K562 (cell line): ENCODE measurements at regions not wholly inside any gene's neighbourhood (a gene's known extent, or its start where the extent isn't known, plus 50 kb on each side); places are given as distances from the start of the nearest gene placed in this dataset.

ENCODE experiments used
- ATAC-seq: fragments of 200-7000 bp; cut with Tn5 transposase; 3 replicates; pipeline ENCODE4 v1.9.1; 2020; ENCODE audit warnings: moderate library complexity
- BruUV-seq: library from RNA; stranded (reverse); fragments of 400-500 nt; replicated peaks from 2 replicates; lab custom pipeline; 2021; lab: Mats Ljungman, UMichigan
- CTCF ChIA-PET: fragments of 300-600 bp; formaldehyde crosslinking; extraction: SDS; loops from one replicate; lab custom pipeline; 2021; ENCODE audit warnings: low intra/inter-chr PET ratio; lab: Yijun Ruan, JAX
- POLR2A ChIA-PET: fragments of 300-600, 350-650 bp; sonication (Branson Sonifier 250); formaldehyde crosslinking; extraction: SDS; loops from one replicate; lab custom pipeline; 2021; ENCODE audit warnings: antibody characterized with exemption, inconsistent platforms; lab: Yijun Ruan, JAX
- DNase-seq, 4 experiments: peaks; one replicate each; pipeline versions ENCODE4 v3.0.0 to v3.0.0-alpha.2; 2011 to 2018; ENCODE audit warnings: low spot score in 3 of 4, mixed read lengths in 3 of 4; ENCODE audit errors: extremely low read depth in 1 of 4
- FAIRE-seq: peaks from 2 replicates; lab custom pipeline; 2011; peaks lifted over from hg19 to GRCh38; lab: Jason Lieb, UNC
- H2AFZ ChIP-seq: 2 replicates; pipeline ENCODE4 v1.6.0; 2011; ENCODE audit warnings: low read depth, low read length, control low read depth, inconsistent platforms
- H3K27ac ChIP-seq: fragments of 200-600 bp; 3 replicates; pipeline ENCODE4 v1.8.0; 2011; ENCODE audit warnings: low read depth, mild to moderate bottlenecking, control low read depth, inconsistent platforms, low read length, moderate library complexity, mixed read lengths; ENCODE audit errors: extremely low read depth
- H3K27me3 ChIP-seq, 2 experiments: fragments of 300-600 bp in 1 of 2; 2 replicates in 1 of 2; 3 replicates in 1 of 2; pipeline versions ENCODE4 v1.6.0 to v1.8.0; 2011; ENCODE audit warnings: inconsistent platforms in 2 of 2, low read length in 2 of 2, mild to moderate bottlenecking in 1 of 2, mixed read lengths in 1 of 2, moderate library complexity in 1 of 2; ENCODE audit not compliant: control insufficient read depth in 2 of 2, insufficient read depth in 2 of 2
- H3K36me3 ChIP-seq: fragments of 300-600 bp; 3 replicates; pipeline ENCODE4 v1.8.0; 2011; ENCODE audit warnings: mild to moderate bottlenecking, low read length, inconsistent platforms; ENCODE audit not compliant: control insufficient read depth, insufficient read depth
- H3K4me1 ChIP-seq, 2 experiments: fragments of 200-600 bp in 1 of 2; replicated peaks in 1 of 2; 2 replicates in 1 of 2; 3 replicates in 1 of 2; pipeline versions ENCODE4 v1.5.1 to v1.8.0; 2011; ENCODE audit warnings: inconsistent platforms in 2 of 2, low read length in 2 of 2, mild to moderate bottlenecking in 1 of 2, mixed read lengths in 1 of 2, moderate library complexity in 1 of 2; ENCODE audit not compliant: control insufficient read depth in 2 of 2, insufficient read depth in 2 of 2
- H3K4me2 ChIP-seq: 2 replicates; pipeline ENCODE4 v1.6.1; 2011; ENCODE audit warnings: low read length, control low read depth, inconsistent platforms, mixed read lengths; ENCODE audit not compliant: insufficient read depth
- H3K4me3 ChIP-seq: fragments of 200-600 bp; sonication (generic), shearing (Covaris generic); 2 replicates; pipeline ENCODE4 v1.5.1; 2016; ENCODE audit warnings: control low read depth, inconsistent platforms
- H3K79me2 ChIP-seq: fragments of 200-600 bp; 3 replicates; pipeline ENCODE4 v1.8.0; 2011; ENCODE audit warnings: low read length, inconsistent platforms; ENCODE audit not compliant: control insufficient read depth, insufficient read depth
- H3K9ac ChIP-seq, 2 experiments: 2 replicates each; pipeline versions ENCODE4 v1.6.0 to v1.6.1; 2011; ENCODE audit warnings: low read depth in 2 of 2, low read length in 2 of 2, control low read depth in 1 of 2, inconsistent platforms in 1 of 2, mild to moderate bottlenecking in 1 of 2, mixed read lengths in 1 of 2; ENCODE audit not compliant: insufficient read depth in 1 of 2
- H3K9me1 ChIP-seq: one replicate; pipeline ENCODE4 v1.6.0; 2011; ENCODE audit warnings: inconsistent platforms, mild to moderate bottlenecking, low read length, moderate library complexity; ENCODE audit not compliant: control insufficient read depth, insufficient read depth
- H3K9me3 ChIP-seq: replicated peaks from 2 replicates; pipeline ENCODE4 v1.5.1; 2011; ENCODE audit warnings: low read depth, low read length, inconsistent platforms; ENCODE audit not compliant: control insufficient read depth, insufficient read depth
- H4K20me1 ChIP-seq: replicated peaks from 2 replicates; pipeline ENCODE4 v1.6.1; 2011; ENCODE audit warnings: low read length, inconsistent platforms, mixed read lengths; ENCODE audit not compliant: control insufficient read depth, insufficient read depth
- CEBPB ChIP-seq: fragments of 450-650 bp; IDR thresholded peaks from 2 replicates; pipeline ENCODE4 v1.6.1; 2016; ENCODE audit warnings: missing genetic modification characterization, missing compliant biosample characterization
- CSDE1 ChIP-seq, 2 experiments: fragments of 450-650 bp; IDR thresholded peaks; 2 replicates each; pipeline ENCODE4 v1.6.1; 2016; ENCODE audit warnings: mild to moderate bottlenecking in 1 of 2
- ELF4 ChIP-seq: fragments of 450-650 bp; formaldehyde crosslinking; IDR thresholded peaks from 2 replicates; pipeline ENCODE4 v1.4.0; 2022; ENCODE audit warnings: missing genetic modification characterization
- FOXK2 ChIP-seq, 2 experiments: fragments of 450-650 bp; IDR thresholded peaks in 1 of 2; conservative IDR thresholded peaks in 1 of 2; 2 replicates each; pipeline ENCODE4 v1.6.1; 2016; ENCODE audit warnings: low read depth in 2 of 2, mild to moderate bottlenecking in 1 of 2
- HDAC3 ChIP-seq: fragments of 450-650 bp; IDR thresholded peaks from 2 replicates; pipeline ENCODE4 v1.6.1; 2018; ENCODE audit warnings: borderline replicate concordance, mild to moderate bottlenecking, moderate library complexity; ENCODE audit not compliant: partially characterized antibody
- L3MBTL2 ChIP-seq: fragments of 450-650 bp; IDR thresholded peaks from 2 replicates; pipeline ENCODE4 v1.6.1; 2016; ENCODE audit warnings: mild to moderate bottlenecking, moderate library complexity
- NELFE ChIP-seq: IDR thresholded peaks from 2 replicates; pipeline ENCODE4 v1.6.1; 2011; ENCODE audit warnings: mild to moderate bottlenecking; ENCODE audit not compliant: insufficient read depth, insufficient read length
- SRF ChIP-seq, 2 experiments: fragments of 250-450, 450-650 bp in 1 of 2; sonication (Bioruptor Pico) in 1 of 2; sonication (generic) in 1 of 2; formaldehyde crosslinking; IDR thresholded peaks; 2 replicates each; pipeline versions ENCODE4 v1.5.0 to v1.5.1; 2020 to 2022; ENCODE audit warnings: mild to moderate bottlenecking in 1 of 2, missing genetic modification reagents in 1 of 2
- XRCC4 ChIP-seq: IDR thresholded peaks from one replicate; pipeline ENCODE4 v1.6.1; 2011; ENCODE audit not compliant: insufficient read depth, insufficient read length; ENCODE audit errors: extremely low read depth
- ZFX ChIP-seq: sonication (generic); formaldehyde crosslinking; IDR thresholded peaks from 2 replicates; pipeline ENCODE4 v1.8.0; 2022; ENCODE audit warnings: mild to moderate bottlenecking, missing genetic modification reagents, moderate library complexity
- ZNF347 ChIP-seq: fragments of 450-650 bp; formaldehyde crosslinking; IDR thresholded peaks from 2 replicates; pipeline ENCODE4 v1.4.0; 2020; ENCODE audit warnings: low read depth, mild to moderate bottlenecking, moderate library complexity
- ZNF76 ChIP-seq: fragments of 250-450 bp; sonication (Bioruptor Pico); IDR thresholded peaks from 2 replicates; pipeline ENCODE4 v1.4.0; 2020; ENCODE audit warnings: mild to moderate bottlenecking, moderate library complexity, borderline replicate concordance
- WGBS: fragments of 100-300 bp; shearing (Covaris generic); methylation state at CpG from one replicate; pipeline ENCODE4 v1.1.6; 2016; ENCODE audit warnings: low coverage, mixed read lengths; ENCODE audit not compliant: insufficient coverage; ENCODE audit errors: missing lambda C conversion rate; 5-methylcytosine and 5-hydroxymethylcytosine counted together
- in situ Hi-C: fragments of 300-500 bp; cut with MboI; formaldehyde crosslinking; loops from 4 replicates; pipeline ENCODE4 v1.15.0; 2018; ENCODE audit warnings: inconsistent platforms, mixed read lengths
- intact Hi-C: fragments of 100-400 bp; cut with micrococcal nuclease; formaldehyde crosslinking; loops from 2 replicates; pipeline ENCODE4 v1.14.2; 2022
- TF ChIP-seq, protein P1 (sequence below): fragments of 200-800 bp; sonication (Bioruptor generic); IDR thresholded peaks from 2 replicates; pipeline ENCODE4 v1.6.1; 2017; ENCODE audit warnings: missing genetic modification characterization, missing compliant biosample characterization
- TF ChIP-seq, protein P2 (sequence below): sonication (generic); formaldehyde crosslinking; IDR thresholded peaks from 2 replicates; pipeline ENCODE4 v1.8.1; 2023; ENCODE audit warnings: mild to moderate bottlenecking, missing genetic modification reagents, moderate library complexity
- TF ChIP-seq, protein P3 (sequence below): fragments of 450-650 bp; IDR thresholded peaks from 2 replicates; pipeline ENCODE4 v1.6.1; 2016; ENCODE audit warnings: low read depth, mild to moderate bottlenecking, moderate library complexity
- TF ChIP-seq, protein P4 (sequence below): fragments of 450-650 bp; formaldehyde crosslinking; IDR thresholded peaks from 2 replicates; pipeline ENCODE4 v1.4.0; 2020; ENCODE audit warnings: mild to moderate bottlenecking, moderate library complexity
- TF ChIP-seq, protein P5 (sequence below): fragments of 450-650 bp; IDR thresholded peaks from 2 replicates; pipeline ENCODE4 v1.6.1; 2018; ENCODE audit warnings: mild to moderate bottlenecking, low read depth; ENCODE audit not compliant: partially characterized antibody

DNA sequence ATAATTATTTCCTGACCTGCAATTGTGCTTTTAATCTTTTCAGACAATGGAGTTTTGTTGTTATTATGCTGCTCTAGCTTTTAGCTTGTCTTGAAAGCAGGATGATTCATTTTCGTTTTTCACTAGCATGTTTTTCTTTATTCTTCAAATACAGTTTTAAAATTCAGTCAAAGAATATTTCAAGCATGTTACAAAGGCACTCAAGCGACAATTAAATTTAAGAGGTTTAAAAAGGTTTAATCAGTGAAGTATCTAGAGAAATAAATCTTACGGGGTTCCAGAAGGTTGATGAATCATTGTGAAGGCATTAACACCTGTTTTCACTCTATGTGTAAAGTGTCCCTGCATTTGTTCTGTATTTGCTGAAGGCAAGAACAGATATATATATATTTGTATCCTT lies 390.7 kb upstream of the TMEFF2 start:
- ATAC-seq: no peak
- POLR2A ChIA-PET: no interaction called here
- TF ChIP-seq FOXK2 (conservative IDR thresholded peaks at IDR 0.05 in 1 of 2, IDR thresholded peaks at IDR 0.05 in 1 of 2; ENCODE audit: low read depth in 2 of 2): no peak
- TF ChIP-seq, protein P1, sequence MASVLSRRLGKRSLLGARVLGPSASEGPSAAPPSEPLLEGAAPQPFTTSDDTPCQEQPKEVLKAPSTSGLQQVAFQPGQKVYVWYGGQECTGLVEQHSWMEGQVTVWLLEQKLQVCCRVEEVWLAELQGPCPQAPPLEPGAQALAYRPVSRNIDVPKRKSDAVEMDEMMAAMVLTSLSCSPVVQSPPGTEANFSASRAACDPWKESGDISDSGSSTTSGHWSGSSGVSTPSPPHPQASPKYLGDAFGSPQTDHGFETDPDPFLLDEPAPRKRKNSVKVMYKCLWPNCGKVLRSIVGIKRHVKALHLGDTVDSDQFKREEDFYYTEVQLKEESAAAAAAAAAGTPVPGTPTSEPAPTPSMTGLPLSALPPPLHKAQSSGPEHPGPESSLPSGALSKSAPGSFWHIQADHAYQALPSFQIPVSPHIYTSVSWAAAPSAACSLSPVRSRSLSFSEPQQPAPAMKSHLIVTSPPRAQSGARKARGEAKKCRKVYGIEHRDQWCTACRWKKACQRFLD (CRISPR knock-in tag): no peak
- no peak for TF ChIP-seq XRCC4
- no peak for TF ChIP-seq L3MBTL2
- TF ChIP-seq ZFX (CRISPR knock-in tag): no peak
- TF ChIP-seq, protein P2, sequence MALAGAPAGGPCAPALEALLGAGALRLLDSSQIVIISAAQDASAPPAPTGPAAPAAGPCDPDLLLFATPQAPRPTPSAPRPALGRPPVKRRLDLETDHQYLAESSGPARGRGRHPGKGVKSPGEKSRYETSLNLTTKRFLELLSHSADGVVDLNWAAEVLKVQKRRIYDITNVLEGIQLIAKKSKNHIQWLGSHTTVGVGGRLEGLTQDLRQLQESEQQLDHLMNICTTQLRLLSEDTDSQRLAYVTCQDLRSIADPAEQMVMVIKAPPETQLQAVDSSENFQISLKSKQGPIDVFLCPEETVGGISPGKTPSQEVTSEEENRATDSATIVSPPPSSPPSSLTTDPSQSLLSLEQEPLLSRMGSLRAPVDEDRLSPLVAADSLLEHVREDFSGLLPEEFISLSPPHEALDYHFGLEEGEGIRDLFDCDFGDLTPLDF: no peak
- no peak for TF ChIP-seq CSDE1 (IDR thresholded peaks at IDR 0.05)
- TF ChIP-seq, protein P3, sequence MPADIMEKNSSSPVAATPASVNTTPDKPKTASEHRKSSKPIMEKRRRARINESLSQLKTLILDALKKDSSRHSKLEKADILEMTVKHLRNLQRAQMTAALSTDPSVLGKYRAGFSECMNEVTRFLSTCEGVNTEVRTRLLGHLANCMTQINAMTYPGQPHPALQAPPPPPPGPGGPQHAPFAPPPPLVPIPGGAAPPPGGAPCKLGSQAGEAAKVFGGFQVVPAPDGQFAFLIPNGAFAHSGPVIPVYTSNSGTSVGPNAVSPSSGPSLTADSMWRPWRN: no peak
- TF ChIP-seq, protein P4, sequence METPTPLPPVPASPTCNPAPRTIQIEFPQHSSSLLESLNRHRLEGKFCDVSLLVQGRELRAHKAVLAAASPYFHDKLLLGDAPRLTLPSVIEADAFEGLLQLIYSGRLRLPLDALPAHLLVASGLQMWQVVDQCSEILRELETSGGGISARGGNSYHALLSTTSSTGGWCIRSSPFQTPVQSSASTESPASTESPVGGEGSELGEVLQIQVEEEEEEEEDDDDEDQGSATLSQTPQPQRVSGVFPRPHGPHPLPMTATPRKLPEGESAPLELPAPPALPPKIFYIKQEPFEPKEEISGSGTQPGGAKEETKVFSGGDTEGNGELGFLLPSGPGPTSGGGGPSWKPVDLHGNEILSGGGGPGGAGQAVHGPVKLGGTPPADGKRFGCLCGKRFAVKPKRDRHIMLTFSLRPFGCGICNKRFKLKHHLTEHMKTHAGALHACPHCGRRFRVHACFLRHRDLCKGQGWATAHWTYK (CRISPR knock-in tag): no peak
- TF ChIP-seq ZNF76 (CRISPR knock-in tag): no peak
- no peak for TF ChIP-seq ZNF347 (CRISPR knock-in tag)
- no peak for TF ChIP-seq NELFE
- no peak for TF ChIP-seq HDAC3
- TF ChIP-seq, protein P5, sequence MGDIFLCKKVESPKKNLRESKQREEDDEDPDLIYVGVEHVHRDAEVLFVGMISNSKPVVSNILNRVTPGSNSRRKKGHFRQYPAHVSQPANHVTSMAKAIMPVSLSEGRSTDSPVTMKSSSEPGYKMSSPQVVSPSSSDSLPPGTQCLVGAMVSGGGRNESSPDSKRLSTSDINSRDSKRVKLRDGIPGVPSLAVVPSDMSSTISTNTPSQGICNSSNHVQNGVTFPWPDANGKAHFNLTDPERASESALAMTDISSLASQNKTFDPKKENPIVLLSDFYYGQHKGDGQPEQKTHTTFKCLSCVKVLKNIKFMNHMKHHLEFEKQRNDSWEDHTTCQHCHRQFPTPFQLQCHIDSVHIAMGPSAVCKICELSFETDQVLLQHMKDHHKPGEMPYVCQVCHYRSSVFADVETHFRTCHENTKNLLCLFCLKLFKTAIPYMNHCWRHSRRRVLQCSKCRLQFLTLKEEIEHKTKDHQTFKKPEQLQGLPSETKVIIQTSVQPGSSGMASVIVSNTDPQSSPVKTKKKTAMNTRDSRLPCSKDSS: no peak
- TF ChIP-seq ELF4 (CRISPR knock-in tag): no peak
- TF ChIP-seq SRF (CRISPR knock-in tag; IDR thresholded peaks at IDR 0.05): no peak
- no peak for TF ChIP-seq CEBPB (tag)
- TF ChIP-seq, all 486 proteins: peak for 0
- Histone ChIP-seq H3K36me3 (no peaks in the 10 kb centered on the region), H4K20me1 (no peaks in the 10 kb centered on the region), H3K27me3 (no peaks in the 10 kb centered on the region), H3K4me3 (no peak overlapping the region), H3K9me3 (no peaks in the 10 kb centered on the region), H3K27ac (no peak overlapping the region), H3K4me1 (no peaks in the 10 kb centered on the region), H2AFZ (no peak overlapping the region), H3K4me2 (no peak overlapping the region), H3K9me1 (no peaks in the 10 kb centered on the region), H3K79me2 (no peaks in the 10 kb centered on the region), H3K9ac (no peak overlapping the region)
- intact Hi-C loops (no loop called here), in situ Hi-C loops (no loop called here)
- BruUV-seq: no TSS peak
- WGBS: 0% methylated on average over 3 of the region's 3 CpGs
- FAIRE-seq (no peak), DNase-seq (no peak)
- CTCF ChIA-PET: no interaction called here
